ENCODE measurements at regions not wholly inside any gene's neighbourhood (a gene's known extent, or its start where the extent isn't known, plus 50 kb on each side); places are given as distances from the start of the nearest gene placed in this dataset.

DNA sequence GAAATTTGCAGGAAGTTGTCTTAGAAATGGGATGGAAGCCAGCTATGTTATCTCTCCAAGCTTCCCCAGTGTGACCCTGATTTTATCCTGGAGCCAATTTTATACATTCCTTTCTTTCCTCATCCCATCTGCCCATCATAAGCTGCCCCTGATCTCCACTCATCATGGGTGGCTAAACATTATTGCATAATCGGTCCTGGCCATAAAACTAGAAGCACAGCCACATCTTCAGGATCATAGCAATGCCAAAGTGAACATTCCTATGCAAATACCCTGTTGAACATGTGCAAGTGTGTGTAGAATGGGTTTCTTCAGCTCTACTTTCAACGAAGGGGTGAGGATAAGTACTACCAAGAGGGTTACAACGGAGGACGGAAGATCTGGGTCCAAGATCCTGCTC is 50.6 kb upstream of the COG2 start:
- Histone ChIP-seq H3K4me3 (no peak overlapping the region), H3K36me3 (no peaks in the 10 kb centered on the region), H3K4me1 (no peaks in the 10 kb centered on the region), H3K27me3 (peaks cover 0 to 3% (median 0%) of the 10 kb centered on the region in 3 donors), H3K9me3 (no peaks in the 10 kb centered on the region), H3K27ac (no peak overlapping the region)
- in situ Hi-C loops (cut with MboI; ENCODE audit: low sequenced_read_pairs in 4 of 4) (no loop called here), intact Hi-C loops (cut with DNase I; ENCODE audit: low total_unique reads) (no loop called here)
- DNase-seq = no peak
- no peak for ATAC-seq
- no peak for TF ChIP-seq POLR2A (IDR thresholded peaks at IDR 0.05)
- TF ChIP-seq, protein P1, sequence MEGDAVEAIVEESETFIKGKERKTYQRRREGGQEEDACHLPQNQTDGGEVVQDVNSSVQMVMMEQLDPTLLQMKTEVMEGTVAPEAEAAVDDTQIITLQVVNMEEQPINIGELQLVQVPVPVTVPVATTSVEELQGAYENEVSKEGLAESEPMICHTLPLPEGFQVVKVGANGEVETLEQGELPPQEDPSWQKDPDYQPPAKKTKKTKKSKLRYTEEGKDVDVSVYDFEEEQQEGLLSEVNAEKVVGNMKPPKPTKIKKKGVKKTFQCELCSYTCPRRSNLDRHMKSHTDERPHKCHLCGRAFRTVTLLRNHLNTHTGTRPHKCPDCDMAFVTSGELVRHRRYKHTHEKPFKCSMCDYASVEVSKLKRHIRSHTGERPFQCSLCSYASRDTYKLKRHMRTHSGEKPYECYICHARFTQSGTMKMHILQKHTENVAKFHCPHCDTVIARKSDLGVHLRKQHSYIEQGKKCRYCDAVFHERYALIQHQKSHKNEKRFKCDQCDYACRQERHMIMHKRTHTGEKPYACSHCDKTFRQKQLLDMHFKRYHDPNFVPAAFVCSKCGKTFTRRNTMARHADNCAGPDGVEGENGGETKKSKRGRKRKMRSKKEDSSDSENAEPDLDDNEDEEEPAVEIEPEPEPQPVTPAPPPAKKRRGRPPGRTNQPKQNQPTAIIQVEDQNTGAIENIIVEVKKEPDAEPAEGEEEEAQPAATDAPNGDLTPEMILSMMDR (IDR thresholded peaks at IDR 0.05 in 4 of 5, conservative IDR thresholded peaks at IDR 0.05 in 1 of 5) = no peak

- H3K9me3 ChIP-seq = no peaks in the 10 kb centered on the region
- in situ Hi-C loops (cut with MboI; ENCODE audit: low sequenced_read_pairs in 4 of 4) = no loop called here
- TF ChIP-seq, protein P1 (IDR thresholded peaks at IDR 0.05 in 4 of 5, conservative IDR thresholded peaks at IDR 0.05 in 1 of 5) = no peak
- TF ChIP-seq POLR2A (IDR thresholded peaks at IDR 0.05) = no peak
- ATAC-seq = no peak
- H3K36me3 ChIP-seq = no peaks in the 10 kb centered on the region
- H3K27me3 ChIP-seq = peaks cover 0 to 3% (median 0%) of the 10 kb centered on the region in 3 donors
- no peak overlapping the region for H3K27ac ChIP-seq
- no peak for DNase-seq
- no peak overlapping the region for H3K4me3 ChIP-seq
- no peaks in the 10 kb centered on the region for H3K4me1 ChIP-seq
- intact Hi-C loops (cut with DNase I; ENCODE audit: low total_unique reads) = no loop called here
These were observed 52.3 kb upstream of the COG2 start for GRCh38 chr1:230589951-230590350.

- H3K9me3 ChIP-seq = no peaks in the 10 kb centered on the region
- in situ Hi-C loops (cut with MboI; ENCODE audit: low sequenced_read_pairs in 4 of 4) = no loop called here
- no peak overlapping the region for H3K4me3 ChIP-seq
- DNase-seq = no peak
- H3K36me3 ChIP-seq = no peaks in the 10 kb centered on the region
- no peaks in the 10 kb centered on the region for H3K4me1 ChIP-seq
- no peak for ATAC-seq
- intact Hi-C loops (cut with DNase I; ENCODE audit: low total_unique reads) = no loop called here
- H3K27me3 ChIP-seq = peaks cover 0 to 3% (median 0%) of the 10 kb centered on the region in 3 donors
- TF ChIP-seq, protein P1 (IDR thresholded peaks at IDR 0.05 in 4 of 5, conservative IDR thresholded peaks at IDR 0.05 in 1 of 5) = no peak
- TF ChIP-seq POLR2A (IDR thresholded peaks at IDR 0.05) = no peak
- H3K27ac ChIP-seq = no peak overlapping the region
These were observed 53.9 kb upstream of the COG2 start for GRCh38 chr1:230588323-230588746.

DNA sequence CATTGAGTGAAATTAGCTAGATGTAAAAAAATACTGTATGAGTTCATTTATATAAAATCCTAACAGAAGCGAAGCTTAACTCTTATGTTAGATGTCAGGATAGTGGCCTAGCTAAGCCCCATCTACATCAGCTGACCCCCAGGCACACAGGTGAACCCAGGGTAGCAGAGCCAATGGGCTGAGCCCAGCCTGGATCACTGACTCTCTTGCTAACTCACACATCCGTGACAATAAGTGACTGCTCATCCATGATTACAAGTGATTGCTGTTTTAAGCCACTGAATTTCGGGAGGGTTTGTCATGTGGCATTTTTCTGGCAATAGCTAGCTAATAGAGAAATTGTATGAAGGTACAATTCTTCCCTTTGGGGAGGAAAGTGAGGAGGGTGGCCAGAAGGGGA is 55.2 kb upstream of the COG2 start:
- ATAC-seq = no peak
- no peaks in the 10 kb centered on the region for H3K4me1 ChIP-seq
- no peaks in the 10 kb centered on the region for H3K9me3 ChIP-seq
- H3K27ac ChIP-seq = no peak overlapping the region
- in situ Hi-C loops (cut with MboI; ENCODE audit: low sequenced_read_pairs in 4 of 4) (no loop called here), intact Hi-C loops (cut with DNase I; ENCODE audit: low total_unique reads) (no loop called here)
- no peaks in the 10 kb centered on the region for H3K36me3 ChIP-seq
- TF ChIP-seq, protein P1 (IDR thresholded peaks at IDR 0.05 in 4 of 5, conservative IDR thresholded peaks at IDR 0.05 in 1 of 5) = no peak
- no peak for TF ChIP-seq POLR2A (IDR thresholded peaks at IDR 0.05)
- DNase-seq = no peak
- H3K27me3 ChIP-seq = peaks cover 0 to 3% (median 0%) of the 10 kb centered on the region in 3 donors
- H3K4me3 ChIP-seq = no peak overlapping the region

GRCh38 chr1:230584660-230585059 is 57.6 kb upstream of the COG2 start:
- TF ChIP-seq, protein P1 (IDR thresholded peaks at IDR 0.05 in 4 of 5, conservative IDR thresholded peaks at IDR 0.05 in 1 of 5) = no peak
- no peak for TF ChIP-seq POLR2A (IDR thresholded peaks at IDR 0.05)
- in situ Hi-C loops (cut with MboI; ENCODE audit: low sequenced_read_pairs in 4 of 4) (no loop called here), intact Hi-C loops (cut with DNase I; ENCODE audit: low total_unique reads) (no loop called here)
- no peak overlapping the region for H3K4me3 ChIP-seq
- H3K27ac ChIP-seq = no peak overlapping the region
- H3K27me3 ChIP-seq = no peaks in the 10 kb centered on the region
- no peaks in the 10 kb centered on the region for H3K36me3 ChIP-seq
- no peaks in the 10 kb centered on the region for H3K4me1 ChIP-seq
- ATAC-seq = no peak
- DNase-seq = no peak
- no peaks in the 10 kb centered on the region for H3K9me3 ChIP-seq

Data from gastrocnemius medialis (tissue), 4 donors.